Kidney epithelial cell (primary cell): ENCODE measurements at regions not wholly inside any gene's neighbourhood (a gene's known extent, or its start where the extent isn't known, plus 50 kb on each side); places are given as distances from the start of the nearest gene placed in this dataset.

Experiments used
- DNase-seq: peaks from one replicate; pipeline ENCODE4 v3.0.0-alpha.2; 2010; ENCODE audit warnings: low read depth
- H3K27me3 ChIP-seq: 2 replicates; pipeline ENCODE4 v1.6.0; 2011; ENCODE audit warnings: low read length; ENCODE audit not compliant: control insufficient read depth, insufficient read depth
- H3K36me3 ChIP-seq: 2 replicates; pipeline ENCODE4 v1.5.1; 2011; ENCODE audit warnings: low read length; ENCODE audit not compliant: control insufficient read depth, insufficient read depth
- H3K4me3 ChIP-seq: 2 replicates; pipeline ENCODE4 v1.5.1; 2011; ENCODE audit warnings: low read depth, mild to moderate bottlenecking, control low read depth, low read length
- CTCF ChIP-seq: IDR thresholded peaks from 2 replicates; pipeline ENCODE4 v1.5.1; 2011; ENCODE audit warnings: mild to moderate bottlenecking, moderate library complexity, low read length, control low read depth, inconsistent platforms; ENCODE audit not compliant: insufficient read depth, poor library complexity, severe bottlenecking

DNA sequence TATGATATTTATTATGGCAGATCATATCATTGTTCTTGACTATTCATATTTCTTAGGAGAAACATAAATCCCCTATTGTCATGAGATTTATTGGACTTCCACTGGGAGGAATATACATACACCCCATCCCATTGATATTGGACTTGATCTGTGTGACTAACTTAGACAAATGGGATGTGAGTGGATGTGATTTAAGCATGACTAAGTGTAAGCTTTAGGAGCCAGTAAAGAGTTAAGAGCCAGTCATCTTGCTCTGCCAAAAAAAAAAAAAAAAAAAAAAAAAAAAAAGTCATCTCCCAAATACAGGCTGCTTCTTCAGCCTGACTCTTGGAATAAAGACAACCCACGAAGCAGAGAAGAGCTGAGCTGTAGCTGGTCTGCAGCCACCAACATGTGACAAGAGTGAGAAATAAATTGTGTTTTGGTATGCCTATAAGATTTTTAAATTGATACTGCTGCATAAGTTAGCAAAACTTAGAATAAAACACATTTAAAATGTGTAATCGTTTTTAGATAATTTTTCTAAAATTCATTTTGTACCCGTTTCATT is 595.0 kb upstream of the LRRC4C start:
- no peak overlapping the region for H3K4me3 ChIP-seq
- H3K27me3 ChIP-seq = no peaks in the 10 kb centered on the region
- no peak for TF ChIP-seq CTCF
- no peak for DNase-seq
- no peaks in the 10 kb centered on the region for H3K36me3 ChIP-seq

- H3K4me3 ChIP-seq = no peak overlapping the region
- no peaks in the 10 kb centered on the region for H3K27me3 ChIP-seq
- no peaks in the 10 kb centered on the region for H3K36me3 ChIP-seq
- no peak for DNase-seq
- TF ChIP-seq CTCF = no peak
These were observed 596.2 kb upstream of the LRRC4C start for GRCh38 chr11:42055606-42056005.

DNA sequence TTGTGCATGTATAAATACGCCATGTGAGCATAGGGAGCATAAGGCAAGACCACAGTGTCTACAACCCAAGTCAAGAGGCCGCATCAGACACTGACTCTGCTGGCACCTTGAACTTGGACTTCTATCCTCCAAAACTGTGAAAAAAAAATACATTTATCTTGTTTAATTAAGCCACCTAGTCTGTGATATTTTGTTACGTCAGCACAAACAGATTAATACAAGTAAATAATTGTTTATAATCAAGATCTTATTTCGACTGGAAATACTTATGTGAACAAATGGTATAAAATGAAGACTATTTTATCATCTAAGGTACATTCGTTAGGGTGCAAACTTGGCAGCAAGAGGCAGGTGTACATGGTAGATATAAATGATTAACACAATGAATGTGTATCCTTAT is 599.3 kb upstream of the LRRC4C start:
- Histone ChIP-seq H3K36me3 (no peaks in the 10 kb centered on the region), H3K4me3 (no peak overlapping the region), H3K27me3 (no peaks in the 10 kb centered on the region)
- no peak for TF ChIP-seq CTCF
- DNase-seq = no peak

DNA sequence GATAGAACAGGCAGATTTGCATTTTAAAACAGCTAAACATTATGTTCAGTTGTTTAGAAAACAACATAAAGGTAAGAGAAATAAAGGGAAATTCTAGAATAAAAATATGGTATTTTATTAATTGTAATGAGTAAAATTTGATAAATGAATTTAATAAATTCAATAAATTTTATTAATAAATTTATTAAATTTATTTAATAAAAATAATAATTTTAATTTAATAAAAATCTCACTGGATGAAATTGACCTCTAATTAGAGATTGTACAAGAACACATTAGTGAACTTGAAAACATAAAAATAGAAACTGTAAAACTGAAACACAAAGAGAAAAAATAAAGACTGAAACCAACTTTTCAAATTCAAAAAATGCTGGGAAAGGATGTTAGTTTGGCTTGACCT is 605.7 kb upstream of the LRRC4C start:
- Histone ChIP-seq H3K4me3 (no peak overlapping the region), H3K27me3 (no peaks in the 10 kb centered on the region), H3K36me3 (no peaks in the 10 kb centered on the region)
- no peak for DNase-seq
- no peak for TF ChIP-seq CTCF

GRCh38 chr11:42066113-42066512 is 606.7 kb upstream of the LRRC4C start:
- H3K36me3 ChIP-seq = no peaks in the 10 kb centered on the region
- no peaks in the 10 kb centered on the region for H3K27me3 ChIP-seq
- TF ChIP-seq CTCF = no peak
- no peak overlapping the region for H3K4me3 ChIP-seq
- no peak for DNase-seq

- no peaks in the 10 kb centered on the region for H3K36me3 ChIP-seq
- H3K4me3 ChIP-seq = no peak overlapping the region
- H3K27me3 ChIP-seq = no peaks in the 10 kb centered on the region
- DNase-seq = no peak
- TF ChIP-seq CTCF = no peak
These were observed 614.9 kb upstream of the LRRC4C start for GRCh38 chr11:42074306-42074705.
